GM18861 (cell line): ENCODE measurements at regions not wholly inside any gene's neighbourhood (a gene's known extent, or its start where the extent isn't known, plus 50 kb on each side); places are given as distances from the start of the nearest gene placed in this dataset.

Experiments used
- ATAC-seq: cut with Tn5 transposase; IDR thresholded peaks from one replicate; pipeline ENCODE4 v1.9.1; 2021; ENCODE audit not compliant: unreplicated experiment

DNA sequence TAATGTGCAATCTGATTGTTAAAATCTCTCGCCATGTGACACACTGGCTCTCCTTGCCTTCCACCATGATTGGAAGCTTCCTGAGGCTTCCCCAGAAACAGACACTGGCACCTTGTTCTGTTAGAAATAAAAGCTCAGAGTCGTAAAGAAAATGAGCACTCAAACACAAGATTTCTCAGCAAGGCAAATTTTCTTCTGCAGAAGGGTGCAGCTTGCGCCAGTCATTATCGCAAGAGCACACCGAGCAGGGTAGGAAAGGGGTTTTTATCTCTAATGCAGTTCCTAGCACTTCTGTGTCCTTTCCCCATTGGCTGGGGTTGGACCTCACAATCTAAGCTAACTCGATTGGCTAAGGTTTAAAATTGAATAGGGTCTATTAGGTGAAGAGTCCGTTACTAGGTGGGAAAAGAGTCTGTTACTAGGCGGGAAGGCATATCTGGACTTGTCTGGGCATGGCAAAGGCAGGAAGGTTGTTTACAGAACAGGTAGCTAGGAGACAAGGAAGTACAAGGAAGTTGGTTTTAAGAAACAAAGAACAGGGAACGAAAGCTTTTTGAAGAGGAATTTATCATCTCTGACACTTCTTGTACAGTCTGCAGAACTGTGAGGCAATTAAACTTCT is 62.6 kb upstream of the BICD1 start:
- ATAC-seq = no peak

DNA sequence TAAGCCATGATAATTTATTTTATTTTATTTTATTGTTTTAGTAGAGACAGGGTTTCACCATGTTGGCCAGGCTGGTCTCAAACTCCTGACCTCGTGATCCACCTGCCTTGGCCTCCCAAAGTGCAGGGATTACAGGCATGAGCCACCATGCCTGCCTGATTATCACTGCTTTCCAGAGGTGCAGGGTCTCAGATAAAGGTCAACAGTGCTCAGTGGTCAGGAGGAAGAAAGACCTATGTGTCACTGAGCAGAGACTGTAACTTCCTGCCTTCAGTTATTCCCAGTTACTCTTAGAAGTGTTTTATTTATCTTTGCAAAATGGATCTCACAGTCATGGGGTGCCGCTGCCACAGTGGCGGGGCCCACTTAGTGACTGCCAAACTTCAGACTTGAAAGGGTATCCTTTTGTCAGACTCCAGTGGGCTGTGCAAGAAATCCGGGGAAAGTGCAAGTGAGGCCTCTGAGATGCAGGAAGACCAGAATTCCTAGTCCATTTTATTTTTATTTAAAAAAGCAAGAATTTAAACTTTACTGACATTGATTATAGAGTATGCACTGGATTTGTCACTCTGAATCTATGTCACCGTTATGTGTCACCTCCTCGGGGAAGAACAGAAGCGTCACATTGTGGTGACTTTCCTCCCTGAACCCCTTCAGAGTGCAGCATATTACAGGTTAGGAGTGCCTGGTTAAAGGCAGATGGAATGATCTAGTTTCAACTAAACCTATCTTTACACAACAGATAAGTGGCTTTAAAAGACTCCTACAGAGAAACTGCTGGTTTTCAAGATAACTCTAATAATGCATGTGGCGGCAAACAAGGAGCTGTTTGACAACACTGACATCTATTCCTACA is 59.1 kb upstream of the BICD1 start:
- no peak for ATAC-seq

DNA sequence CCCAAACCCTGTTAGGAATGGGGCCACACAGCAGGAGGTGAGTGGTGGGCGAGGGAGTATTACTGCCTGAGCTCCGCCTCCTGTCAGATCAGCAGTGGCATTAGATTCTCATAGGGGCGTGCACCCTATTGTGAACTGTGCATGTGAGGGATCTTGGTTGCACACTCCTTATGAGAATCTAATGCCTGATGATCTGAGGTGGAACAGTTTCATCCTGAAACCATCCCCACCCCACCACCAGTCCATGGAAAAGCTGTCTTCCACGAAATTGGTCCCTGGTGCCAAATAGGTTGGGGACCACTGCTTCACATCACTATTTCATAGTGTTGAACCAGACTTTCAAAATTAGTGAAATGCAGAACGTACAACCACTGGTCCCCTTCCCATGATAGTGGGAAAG is 57.9 kb upstream of the BICD1 start:
- ATAC-seq = no peak

DNA sequence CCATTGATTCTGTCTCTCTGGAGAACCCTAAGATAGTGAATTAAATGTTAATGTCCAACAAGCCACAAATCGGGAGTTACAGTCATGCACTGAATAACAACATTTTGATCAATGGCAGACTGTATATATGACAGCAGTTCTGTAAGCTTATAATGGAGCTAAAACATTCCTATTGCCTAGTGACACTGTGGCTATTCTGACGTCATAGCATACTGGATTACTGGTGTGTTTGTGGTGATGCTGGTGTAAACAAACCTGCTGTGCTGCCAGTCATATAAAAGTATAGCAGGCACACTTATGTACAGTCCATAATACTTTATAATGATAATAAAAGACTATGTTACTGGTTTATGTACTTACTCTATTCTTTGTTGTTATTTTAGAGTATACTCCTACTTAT is 56.7 kb upstream of the BICD1 start:
- no peak for ATAC-seq

DNA sequence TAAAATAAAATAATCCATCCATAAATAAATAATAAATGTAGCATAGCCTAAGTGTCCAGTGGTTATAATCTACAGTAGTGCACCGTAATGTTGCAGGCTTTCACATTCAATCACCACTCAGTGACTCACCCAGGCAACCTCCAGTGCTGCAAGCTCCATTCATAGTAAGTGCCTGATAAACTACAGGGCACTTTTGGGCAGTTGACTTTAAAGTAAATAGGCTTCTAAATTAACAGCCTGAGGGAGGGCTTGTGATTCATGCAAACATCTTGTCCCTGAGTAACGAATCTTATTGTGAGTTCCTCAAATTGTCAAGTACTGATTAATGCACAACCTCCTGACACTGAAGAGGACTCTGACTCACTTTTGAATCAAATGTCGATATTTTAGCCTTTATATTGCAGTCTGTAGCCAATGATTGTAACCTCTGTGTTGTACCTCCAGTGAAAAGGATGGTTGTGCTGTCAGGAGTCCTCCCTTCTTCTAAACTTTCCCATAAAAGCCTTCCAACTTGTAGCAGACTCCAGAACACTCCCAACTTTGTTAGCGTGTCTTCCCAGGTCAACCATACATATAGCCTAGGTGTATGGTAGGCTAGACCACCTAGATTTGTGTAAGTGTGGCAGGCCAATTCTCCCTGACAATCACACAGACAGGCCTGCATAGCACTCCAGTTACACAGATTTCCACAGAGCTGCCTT is 55.0 kb upstream of the BICD1 start:
- ATAC-seq = no peak

DNA sequence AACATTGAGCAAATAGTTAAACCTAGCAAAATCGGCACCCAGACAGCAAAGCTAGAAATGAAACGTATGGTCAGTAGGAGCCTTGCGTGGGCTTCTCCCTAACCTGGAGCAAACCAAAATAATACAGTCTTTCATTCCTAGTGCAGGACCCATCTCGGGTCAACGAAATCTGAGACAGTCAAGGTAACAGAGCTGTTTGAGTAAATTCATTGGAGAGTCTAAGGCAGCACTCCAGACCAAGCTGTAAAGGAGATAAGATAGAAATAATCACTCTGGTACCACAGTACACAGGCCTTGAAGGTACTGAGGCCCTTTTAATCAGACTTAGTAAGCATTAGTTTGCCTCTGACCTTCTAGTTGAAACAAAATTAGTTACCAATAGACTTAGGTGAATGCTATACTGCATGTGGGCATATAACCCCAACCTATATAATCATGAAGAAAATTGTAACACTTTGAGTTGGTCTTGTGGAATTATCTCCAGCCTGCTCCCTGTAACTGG is 54.4 kb upstream of the BICD1 start:
- no peak for ATAC-seq

DNA sequence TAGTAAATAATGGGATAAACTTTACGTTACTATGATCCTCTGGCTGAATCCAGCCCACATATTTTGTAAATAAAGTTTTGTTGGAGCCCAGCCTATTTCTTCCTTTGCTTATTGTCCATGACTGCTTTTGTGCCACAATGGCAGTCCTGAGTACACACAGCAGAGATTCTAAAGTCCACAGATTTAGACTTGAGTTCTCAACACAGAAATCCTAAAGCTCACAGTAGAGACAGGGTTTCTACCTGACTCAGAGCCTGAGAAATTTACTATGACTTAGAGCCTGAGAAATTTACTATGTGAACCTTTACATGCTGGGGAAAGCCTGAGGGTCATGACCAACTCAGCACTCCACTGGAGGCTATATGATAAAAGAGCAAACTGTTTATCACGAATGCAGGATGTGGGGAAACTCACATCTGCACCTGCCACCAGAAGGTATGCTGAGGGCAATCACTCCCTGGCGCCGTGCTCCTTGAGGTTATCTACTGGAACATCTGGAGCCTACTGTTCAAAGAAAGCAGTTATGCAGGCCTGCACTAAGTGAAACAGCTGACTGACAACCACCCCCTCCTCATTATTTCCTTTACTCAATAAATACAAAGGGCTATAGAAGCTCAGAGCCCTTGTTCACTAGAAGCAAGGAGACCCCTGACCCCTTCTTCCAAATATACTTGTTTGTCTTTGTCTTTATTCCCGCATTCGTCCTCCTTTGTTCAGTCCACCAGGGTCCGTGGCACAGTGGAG is 52.6 kb upstream of the BICD1 start:
- no peak for ATAC-seq
